GM23338 (cell line): ENCODE measurements at regions not wholly inside any gene's neighbourhood (a gene's known extent, or its start where the extent isn't known, plus 50 kb on each side); places are given as distances from the start of the nearest gene placed in this dataset.
"Not testable (repeated sequence)": the region's sequence is repeated elsewhere in the genome, so short reads cannot be mapped to it uniquely, and the experiment has no call there.

Experiments
- CREB1 ChIP-seq: fragments of 250-450 bp; sonication (Bioruptor Pico); IDR thresholded peaks from 2 replicates; pipeline ENCODE4 v1.5.0; 2020; ENCODE audit warnings: low read depth, mild to moderate bottlenecking, moderate library complexity
- CTCF ChIP-seq, 2 experiments: fragments of 200-600 bp in 1 of 2; sonication (generic) in 1 of 2; conservative IDR thresholded peaks; 2 replicates each; pipeline versions ENCODE4 v1.5.1 to v1.6.1; 2016 to 2017; ENCODE audit warnings: antibody characterized with exemption in 2 of 2, low read depth in 2 of 2, mild to moderate bottlenecking in 2 of 2, moderate library complexity in 1 of 2
- ETS1 ChIP-seq: IDR thresholded peaks from 2 replicates; pipeline ENCODE4 v1.6.1; 2016; ENCODE audit warnings: antibody characterized with exemption
- EZH2 ChIP-seq: fragments of 200-600 bp; sonication (generic); IDR thresholded peaks from one replicate; pipeline ENCODE4 v1.8.0; 2017; ENCODE audit warnings: antibody characterized with exemption, mild to moderate bottlenecking, low read depth; ENCODE audit not compliant: unreplicated experiment
- EZH2phosphoT487 ChIP-seq: fragments of 200-600 bp; sonication (generic); IDR thresholded peaks from one replicate; pipeline ENCODE4 v1.8.1; 2018; ENCODE audit warnings: antibody characterized with exemption; ENCODE audit not compliant: unreplicated experiment
- JUNB ChIP-seq: IDR thresholded peaks from one replicate; pipeline ENCODE4 v1.6.1; 2016; ENCODE audit warnings: antibody characterized with exemption; ENCODE audit not compliant: unreplicated experiment
- POLR2AphosphoS5 ChIP-seq: IDR thresholded peaks from 2 replicates; pipeline ENCODE4 v1.6.1; 2016; ENCODE audit warnings: antibody characterized with exemption, low read depth
- REST ChIP-seq: IDR thresholded peaks from one replicate; pipeline ENCODE4 v1.6.1; 2018; ENCODE audit warnings: antibody characterized with exemption; ENCODE audit not compliant: unreplicated experiment
- STAT1 ChIP-seq: IDR thresholded peaks from one replicate; pipeline ENCODE4 v1.6.1; 2016; ENCODE audit warnings: antibody characterized with exemption; ENCODE audit not compliant: unreplicated experiment
- ZNF114 ChIP-seq: fragments of 250-450 bp; sonication (Bioruptor Pico); IDR thresholded peaks from 2 replicates; pipeline ENCODE4 v1.5.0; 2020; ENCODE audit warnings: mild to moderate bottlenecking, moderate library complexity

GRCh38 chr2:87577358-87577757 is 170.5 kb upstream of the PLGLB2 start:
- TF ChIP-seq CTCF (conservative IDR thresholded peaks at IDR 0.05; ENCODE audit: low read depth in 2 of 2); EZH2phosphoT487; EZH2; CREB1 (CRISPR knock-in tag); JUNB; ZNF114 (CRISPR knock-in tag); ETS1; POLR2AphosphoS5; REST; STAT1: not testable (repeated sequence)
